ENCODE measurements at regions not wholly inside any gene's neighbourhood (a gene's known extent, or its start where the extent isn't known, plus 50 kb on each side); places are given as distances from the start of the nearest gene placed in this dataset.

DNA sequence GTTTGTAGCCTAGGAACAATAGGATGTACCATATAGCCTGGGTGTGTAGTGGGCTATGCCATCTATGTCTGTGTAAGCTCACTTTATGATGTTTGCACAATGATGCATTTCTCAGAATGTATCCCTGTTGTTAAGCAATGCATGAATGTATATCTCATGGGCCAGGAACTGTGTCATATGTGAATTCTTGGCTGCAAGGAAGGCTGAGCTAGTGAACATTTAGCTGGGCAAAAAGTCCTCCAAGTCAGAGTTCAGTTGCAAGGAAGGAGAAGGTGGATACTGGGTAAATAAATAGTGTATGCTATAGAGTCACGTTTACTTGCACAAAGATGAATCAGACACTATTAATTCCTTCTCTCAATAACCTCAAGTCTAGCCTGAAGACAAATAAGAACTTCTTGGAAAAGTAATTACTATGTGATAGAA, 136.1 kb downstream of the EHF start:
- DNase-seq (no peak), ATAC-seq (no peak)
- Mint-ChIP-seq H3K4me3 (no peak overlapping the region), H3K9me3 (ENCODE audit: low read depth) (no peaks in the 10 kb centered on the region), H3K4me1 (no peaks in the 10 kb centered on the region), H3K36me3 (no peaks in the 10 kb centered on the region), H3K27ac (no peak overlapping the region), H3K27me3 (peaks cover 13% of the 10 kb centered on the region)
- CTCF ChIA-PET, result no interaction called here

DNA sequence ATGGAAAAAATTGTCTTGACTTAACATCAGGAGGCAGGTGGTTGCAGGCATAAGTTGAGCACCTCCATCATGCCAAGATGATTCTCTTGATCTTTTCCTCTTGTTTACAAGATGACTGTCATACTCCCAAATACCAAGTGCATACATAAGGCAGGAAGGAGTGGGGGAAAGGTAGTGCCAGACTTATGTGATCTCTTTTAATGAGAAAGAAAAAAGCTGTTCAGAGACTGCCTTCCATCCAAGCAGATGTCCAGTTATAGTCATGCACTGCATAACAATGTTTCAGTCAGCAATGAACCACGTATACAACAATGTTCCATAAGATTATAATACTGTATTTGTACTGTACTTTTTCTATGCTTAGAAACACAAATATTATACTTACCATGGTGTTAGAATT, 135.7 kb downstream of the EHF start:
- Mint-ChIP-seq H3K4me3 (no peak overlapping the region), H3K9me3 (ENCODE audit: low read depth) (no peaks in the 10 kb centered on the region), H3K27ac (no peak overlapping the region), H3K4me1 (no peaks in the 10 kb centered on the region), H3K27me3 (peaks cover 13% of the 10 kb centered on the region), H3K36me3 (no peaks in the 10 kb centered on the region)
- CTCF ChIA-PET, result no interaction called here
- no peak for DNase-seq
- no peak for ATAC-seq

DNA sequence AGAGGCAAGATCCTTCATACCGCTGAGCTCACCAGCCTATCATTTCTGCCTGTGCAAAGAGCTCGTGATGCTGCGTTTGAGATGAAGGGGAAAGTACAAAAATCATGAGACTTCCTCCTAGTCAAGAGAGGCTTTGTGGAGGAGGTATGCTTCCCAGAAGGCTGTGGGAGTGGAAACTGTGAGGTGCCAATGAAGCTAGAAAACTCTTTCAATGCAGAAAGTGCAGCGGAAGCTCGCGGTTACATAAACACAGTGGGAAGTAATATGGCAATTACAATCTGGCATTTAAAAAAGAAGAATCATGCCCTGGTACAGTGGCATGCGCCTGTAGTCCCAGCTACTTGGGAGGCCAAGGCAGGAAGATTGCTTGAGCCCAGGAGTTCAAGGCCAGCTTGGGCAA, 134.8 kb downstream of the EHF start:
- DNase-seq (no peak), ATAC-seq (no peak)
- no peak overlapping the region for H3K4me3 Mint-ChIP-seq
- no peaks in the 10 kb centered on the region for H3K36me3 Mint-ChIP-seq
- H3K4me1 Mint-ChIP-seq, result no peaks in the 10 kb centered on the region
- CTCF ChIA-PET, result no interaction called here
- H3K27me3 Mint-ChIP-seq, result peaks cover 13% of the 10 kb centered on the region
- no peaks in the 10 kb centered on the region for H3K9me3 Mint-ChIP-seq (ENCODE audit: low read depth)
- no peak overlapping the region for H3K27ac Mint-ChIP-seq

- Mint-ChIP-seq H3K4me1 (no peaks in the 10 kb centered on the region), H3K36me3 (no peaks in the 10 kb centered on the region), H3K4me3 (no peak overlapping the region), H3K27me3 (peaks cover 13% of the 10 kb centered on the region), H3K27ac (no peak overlapping the region), H3K9me3 (ENCODE audit: low read depth) (no peaks in the 10 kb centered on the region)
- DNase-seq, result no peak
- CTCF ChIA-PET, result no interaction called here
- no peak for ATAC-seq
These were observed 133.4 kb downstream of the EHF start for GRCh38 chr11:34754171-34754823.

DNA sequence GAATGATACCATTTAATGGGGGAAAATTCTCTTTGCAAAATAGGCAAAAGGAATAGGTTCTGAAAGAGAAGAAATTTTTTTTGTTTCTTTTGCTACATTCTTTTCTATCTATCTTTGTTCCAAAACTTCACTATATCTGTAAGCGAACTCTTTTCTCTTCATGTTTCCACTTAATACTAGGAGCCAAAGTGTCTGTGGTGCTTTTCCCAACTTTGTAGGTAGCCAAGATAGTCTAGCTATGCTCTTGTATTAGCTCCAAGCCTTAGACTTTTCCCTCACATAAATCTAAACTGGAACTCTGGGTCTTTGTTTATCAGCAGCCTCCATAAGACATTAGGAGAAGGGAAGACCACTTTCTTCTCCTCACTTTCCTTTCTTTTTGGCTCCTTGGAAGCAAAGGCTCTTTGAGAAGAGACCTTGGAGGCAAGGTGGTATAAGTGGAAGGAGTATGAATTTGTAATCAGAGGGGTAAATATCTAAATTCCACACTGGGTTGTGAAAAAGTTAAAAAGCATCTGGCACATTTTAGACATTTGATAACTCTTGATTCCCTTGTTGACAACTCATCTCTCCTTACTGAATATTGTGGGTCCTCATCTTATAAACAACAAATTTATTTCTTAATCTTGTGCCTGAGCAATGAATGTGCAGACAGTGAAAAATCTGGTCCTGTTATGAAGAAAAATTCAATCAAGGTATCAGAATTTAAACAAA, 130.0 kb downstream of the EHF start:
- DNase-seq (no peak), ATAC-seq (no peak)
- H3K9me3 Mint-ChIP-seq (ENCODE audit: low read depth), result no peaks in the 10 kb centered on the region
- no peak overlapping the region for H3K4me3 Mint-ChIP-seq
- H3K36me3 Mint-ChIP-seq, result no peaks in the 10 kb centered on the region
- H3K4me1 Mint-ChIP-seq, result no peaks in the 10 kb centered on the region
- no peak overlapping the region for H3K27ac Mint-ChIP-seq
- H3K27me3 Mint-ChIP-seq, result peaks cover 16% of the 10 kb centered on the region
- CTCF ChIA-PET, result no interaction called here

DNA sequence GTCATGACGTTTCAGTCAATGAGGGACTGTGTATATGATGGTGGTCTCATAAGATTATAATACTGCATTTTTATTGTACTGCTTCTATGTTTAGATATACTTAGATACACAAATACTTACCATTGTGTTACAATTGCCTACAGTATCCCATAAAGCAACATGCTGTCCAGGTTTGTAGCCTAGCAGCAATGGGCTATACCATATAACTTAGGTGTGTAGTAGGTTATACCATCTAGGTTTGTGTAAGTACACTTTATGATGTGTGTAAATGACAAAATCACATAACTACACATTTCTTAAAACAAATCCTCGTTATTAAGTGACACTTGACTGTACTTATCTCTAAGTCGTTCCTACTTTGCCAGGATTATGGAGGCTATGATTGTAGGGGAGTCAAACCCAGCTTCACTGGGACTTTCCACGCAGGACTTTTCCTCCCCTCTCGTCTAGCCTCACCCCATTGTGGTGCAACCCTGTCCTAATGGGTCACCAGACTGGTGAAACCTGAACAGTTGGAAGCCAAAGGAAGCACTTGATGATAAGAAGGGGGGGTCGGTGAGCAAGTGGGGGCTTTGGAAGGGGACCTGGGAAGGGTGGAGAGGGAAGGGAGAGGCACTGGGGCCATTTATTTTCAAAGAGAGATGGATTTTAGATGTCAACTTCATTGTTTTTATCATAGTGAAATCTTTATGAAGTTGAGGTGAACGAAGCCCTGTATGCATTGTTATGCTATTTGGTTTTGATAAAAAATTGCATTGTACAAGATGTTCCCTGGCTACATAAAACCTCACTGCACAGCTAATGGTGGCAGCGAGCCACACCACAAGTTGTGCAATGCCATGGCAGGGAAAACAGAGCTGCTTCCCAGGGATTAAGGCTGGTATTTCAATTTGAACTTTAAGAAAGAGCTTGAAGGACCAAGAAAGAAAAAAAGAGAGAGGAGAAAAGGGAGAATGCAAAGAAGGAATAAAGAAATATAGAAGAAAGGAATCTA, 129.1 kb downstream of the EHF start:
- H3K27ac Mint-ChIP-seq, result no peak overlapping the region
- no peaks in the 10 kb centered on the region for H3K9me3 Mint-ChIP-seq (ENCODE audit: low read depth)
- DNase-seq (no peak), ATAC-seq (no peak)
- no peaks in the 10 kb centered on the region for H3K4me1 Mint-ChIP-seq
- H3K4me3 Mint-ChIP-seq, result no peak overlapping the region
- no peaks in the 10 kb centered on the region for H3K36me3 Mint-ChIP-seq
- H3K27me3 Mint-ChIP-seq, result peaks cover 14% of the 10 kb centered on the region
- CTCF ChIA-PET, result interaction anchor here (0.6 kb wide), 1 partner anchor 387 kb away, joined by 4 read pairs; no protein-coding TSS in a partner anchor

- no peak for ATAC-seq
- CTCF ChIA-PET, result no interaction called here
- Mint-ChIP-seq H3K4me1 (no peaks in the 10 kb centered on the region), H3K9me3 (ENCODE audit: low read depth) (no peaks in the 10 kb centered on the region), H3K27me3 (peaks cover 13% of the 10 kb centered on the region), H3K27ac (no peak overlapping the region), H3K4me3 (no peak overlapping the region), H3K36me3 (no peaks in the 10 kb centered on the region)
- DNase-seq, result no peak
These were observed 127.1 kb downstream of the EHF start for GRCh38 chr11:34748036-34748435.

- CTCF ChIA-PET, result no interaction called here
- Mint-ChIP-seq H3K36me3 (no peaks in the 10 kb centered on the region), H3K4me3 (no peak overlapping the region), H3K27ac (no peak overlapping the region), H3K9me3 (ENCODE audit: low read depth) (no peaks in the 10 kb centered on the region), H3K27me3 (peaks cover 12% of the 10 kb centered on the region), H3K4me1 (no peaks in the 10 kb centered on the region)
- DNase-seq (no peak), ATAC-seq (no peak)
These were observed 126.4 kb downstream of the EHF start for GRCh38 chr11:34747251-34747650.

- ATAC-seq, result no peak
- DNase-seq, result no peak
- CTCF ChIA-PET, result no interaction called here
- H3K9me3 Mint-ChIP-seq (ENCODE audit: low read depth), result no peaks in the 10 kb centered on the region
- H3K4me3 Mint-ChIP-seq, result no peak overlapping the region
- no peak overlapping the region for H3K27ac Mint-ChIP-seq
- H3K4me1 Mint-ChIP-seq, result no peaks in the 10 kb centered on the region
- no peaks in the 10 kb centered on the region for H3K36me3 Mint-ChIP-seq
- peaks cover 30% of the 10 kb centered on the region for H3K27me3 Mint-ChIP-seq
These were observed 124.3 kb downstream of the EHF start for GRCh38 chr11:34745195-34745594.

DNA sequence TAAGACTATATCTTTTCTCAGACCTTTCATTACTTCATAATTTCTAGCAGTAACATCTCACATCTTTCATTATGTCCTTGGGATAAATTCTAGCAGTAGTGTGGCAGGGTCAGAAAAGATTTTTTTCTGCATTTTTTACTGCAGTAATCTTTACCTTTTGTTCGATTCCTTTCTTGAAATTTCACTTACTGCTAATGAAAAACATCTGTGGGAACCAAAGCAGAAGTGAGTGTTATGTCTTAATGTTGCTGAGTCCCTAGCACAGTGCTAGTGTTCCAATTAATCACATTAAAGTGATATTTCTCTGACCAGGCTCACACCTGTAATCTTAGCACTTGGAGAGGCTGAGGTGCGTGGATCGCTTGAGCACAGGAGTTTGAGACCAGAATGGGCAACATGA, 123.6 kb downstream of the EHF start:
- H3K27me3 Mint-ChIP-seq, result peaks cover 30% of the 10 kb centered on the region
- no peak overlapping the region for H3K27ac Mint-ChIP-seq
- CTCF ChIA-PET, result no interaction called here
- ATAC-seq (no peak), DNase-seq (no peak)
- no peaks in the 10 kb centered on the region for H3K9me3 Mint-ChIP-seq (ENCODE audit: low read depth)
- H3K4me1 Mint-ChIP-seq, result no peaks in the 10 kb centered on the region
- no peaks in the 10 kb centered on the region for H3K36me3 Mint-ChIP-seq
- no peak overlapping the region for H3K4me3 Mint-ChIP-seq

- CTCF ChIA-PET, result no interaction called here
- Mint-ChIP-seq H3K9me3 (ENCODE audit: low read depth) (no peaks in the 10 kb centered on the region), H3K27me3 (peaks cover 47% of the 10 kb centered on the region), H3K36me3 (no peaks in the 10 kb centered on the region), H3K27ac (no peak overlapping the region), H3K4me1 (no peaks in the 10 kb centered on the region), H3K4me3 (no peak overlapping the region)
- no peak for DNase-seq
- no peak for ATAC-seq
These were observed 117.3 kb downstream of the EHF start for GRCh38 chr11:34738237-34738636.

DNA sequence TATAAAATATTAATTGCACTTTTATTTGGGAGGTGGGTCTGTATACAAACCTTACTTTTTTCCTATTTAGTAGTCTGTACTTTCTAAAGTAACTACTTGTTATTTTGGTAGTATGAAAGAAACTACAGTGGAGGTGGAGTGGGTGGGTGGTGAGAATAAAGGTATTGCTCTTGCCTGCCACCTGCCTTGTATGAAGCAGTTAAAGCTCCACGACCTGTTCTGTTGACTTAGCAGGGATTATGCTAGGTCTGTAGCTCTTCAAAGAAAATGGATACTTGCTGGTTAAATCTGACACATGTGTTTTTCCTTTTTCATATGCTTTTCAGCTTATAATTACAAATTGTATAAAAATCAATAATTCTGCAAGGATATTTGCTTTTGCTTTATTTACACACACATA, 111.9 kb downstream of the EHF start:
- Mint-ChIP-seq H3K27ac (no peak overlapping the region), H3K9me3 (ENCODE audit: low read depth) (no peaks in the 10 kb centered on the region), H3K4me1 (no peaks in the 10 kb centered on the region), H3K27me3 (peaks cover 36% of the 10 kb centered on the region), H3K4me3 (no peak overlapping the region), H3K36me3 (no peaks in the 10 kb centered on the region)
- CTCF ChIA-PET, result no interaction called here
- ATAC-seq (no peak), DNase-seq (no peak)

DNA sequence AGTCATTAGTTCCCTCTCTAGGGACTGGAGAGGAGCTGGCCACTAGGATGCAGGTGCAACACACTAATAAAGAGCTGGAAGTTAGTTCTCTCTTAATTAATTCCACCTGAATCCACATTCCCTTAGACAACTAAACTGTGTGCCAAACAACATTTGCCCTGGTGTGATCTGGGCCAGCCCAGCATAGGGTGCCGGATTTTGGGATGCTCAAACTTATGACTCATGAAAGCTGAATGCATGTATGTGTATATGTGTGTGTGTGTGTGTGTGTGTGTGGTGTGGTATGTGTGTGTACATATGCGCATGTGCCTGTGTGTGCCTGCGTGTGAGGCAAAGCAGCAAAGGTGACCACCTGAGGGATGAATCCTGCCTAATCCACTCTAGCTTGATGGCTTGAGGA, 110.7 kb downstream of the EHF start:
- CTCF ChIA-PET, result no interaction called here
- H3K36me3 Mint-ChIP-seq, result no peaks in the 10 kb centered on the region
- ATAC-seq (no peak), DNase-seq (no peak)
- peaks cover 28% of the 10 kb centered on the region for H3K27me3 Mint-ChIP-seq
- H3K9me3 Mint-ChIP-seq (ENCODE audit: low read depth), result no peaks in the 10 kb centered on the region
- H3K4me1 Mint-ChIP-seq, result no peaks in the 10 kb centered on the region
- no peak overlapping the region for H3K27ac Mint-ChIP-seq
- no peak overlapping the region for H3K4me3 Mint-ChIP-seq
